ENCODE measurements at regions not wholly inside any gene's neighbourhood (a gene's known extent, or its start where the extent isn't known, plus 50 kb on each side); places are given as distances from the start of the nearest gene placed in this dataset.

GRCh38 chr3:20350449-20350848 is 164.4 kb upstream of the SGO1 start:
- TF ChIP-seq CTCF (IDR thresholded peaks at IDR 0.05) (no peak), POLR2A (IDR thresholded peaks at IDR 0.05) (no peak)

Data from Peyer's patch (tissue), 4 donors.